Fibroblast of the aortic adventitia (primary cell): ENCODE measurements at regions not wholly inside any gene's neighbourhood (a gene's known extent, or its start where the extent isn't known, plus 50 kb on each side); places are given as distances from the start of the nearest gene placed in this dataset.

Source experiments
- DNase-seq: peaks from one replicate; pipeline ENCODE4 v3.0.0-alpha.2; 2010; ENCODE audit warnings: low read depth
- H3K4me3 ChIP-seq: 2 replicates; pipeline ENCODE4 v1.5.1; 2011; ENCODE audit warnings: low read depth, mild to moderate bottlenecking, control low read depth, low read length, moderate library complexity
- CTCF ChIP-seq: IDR thresholded peaks from 2 replicates; pipeline ENCODE4 v1.5.1; 2011; ENCODE audit warnings: mild to moderate bottlenecking, low read length, control low read depth, inconsistent platforms; ENCODE audit not compliant: insufficient read depth

DNA sequence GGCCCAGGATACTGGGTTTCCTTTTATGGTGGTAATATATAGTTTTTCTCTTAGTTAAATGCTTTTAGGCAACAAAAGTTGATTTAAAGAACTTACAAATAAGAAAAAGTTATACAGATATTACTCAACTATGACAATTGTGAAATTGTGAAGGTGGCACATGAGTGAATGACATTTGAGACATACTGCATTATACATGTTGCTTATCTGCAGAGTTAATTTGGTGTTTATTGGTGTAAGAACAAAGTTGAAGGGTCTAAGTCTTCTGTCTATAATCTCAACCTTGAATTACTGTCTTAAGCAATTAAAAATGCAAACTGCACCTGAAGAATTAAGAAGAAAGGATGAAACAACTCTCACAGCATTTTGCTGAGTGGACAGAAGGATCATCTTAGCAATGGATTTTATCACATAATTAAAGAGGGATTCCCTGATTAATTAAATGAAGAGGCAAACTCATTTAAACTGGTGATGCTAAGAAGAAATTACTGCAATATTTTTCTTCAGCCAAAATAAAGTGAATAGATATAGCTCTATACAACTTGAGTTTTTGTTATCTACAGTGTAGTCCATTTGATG lies 298.9 kb upstream of the TGFBR2 start:
- no peak for DNase-seq
- no peak for TF ChIP-seq CTCF
- no peak overlapping the region for H3K4me3 ChIP-seq

GRCh38 chr3:30308131-30308530 lies 298.3 kb upstream of the TGFBR2 start:
- no peak for TF ChIP-seq CTCF
- DNase-seq, result peak; percentile 75

DNA sequence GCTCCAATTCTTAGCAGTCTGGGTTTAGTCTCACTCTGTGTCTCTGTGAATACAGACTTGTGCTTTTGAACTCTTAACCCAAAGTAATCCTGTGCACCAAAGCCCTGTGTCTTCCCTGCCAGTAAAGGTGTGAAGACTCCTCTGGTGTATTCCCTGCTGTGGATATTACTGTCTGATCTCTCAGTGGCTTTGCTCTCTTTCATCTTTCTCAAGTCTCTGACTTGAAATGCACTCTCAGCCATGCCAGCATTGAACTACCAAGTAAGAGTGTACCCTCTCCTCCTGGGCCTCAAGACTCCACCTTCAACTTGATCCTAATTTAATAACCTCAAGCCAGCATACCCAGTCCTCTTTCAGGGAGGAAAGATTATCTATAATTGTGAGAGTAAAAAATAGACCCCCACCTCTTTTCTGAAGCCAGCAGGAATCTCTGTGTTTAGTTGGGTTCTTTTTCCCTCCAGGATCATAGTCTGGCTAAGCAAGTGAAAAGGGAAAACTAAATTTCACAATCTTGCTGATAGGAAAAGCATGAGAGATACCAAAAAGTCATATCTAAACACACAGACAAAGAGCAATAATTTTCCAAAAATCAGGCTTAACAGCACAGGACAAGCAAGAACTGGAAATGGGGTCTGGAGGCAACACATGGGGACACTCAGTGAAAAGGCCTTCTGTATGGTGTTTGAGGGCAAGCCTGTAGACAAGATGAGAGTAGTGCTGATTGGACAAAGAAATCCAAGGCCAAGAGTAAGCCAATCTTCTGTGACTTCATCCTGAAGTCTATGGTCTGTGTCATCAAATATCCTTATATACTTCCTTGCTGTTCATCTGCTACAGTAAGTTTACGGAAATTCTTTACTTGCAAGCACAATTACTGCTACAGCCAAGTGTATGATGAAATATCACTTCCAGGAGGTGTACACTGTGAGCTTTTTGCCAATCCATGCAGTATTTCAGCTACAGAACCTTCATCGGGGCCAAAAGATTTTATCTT lies 296.1 kb upstream of the TGFBR2 start:
- no peak for TF ChIP-seq CTCF
- DNase-seq, result peak; percentile 77
- no peak overlapping the region for H3K4me3 ChIP-seq

More at GRCh38 chr3:30308131-30308530, 298.3 kb upstream of the TGFBR2 start:
- no peak overlapping the region for H3K4me3 ChIP-seq

DNA sequence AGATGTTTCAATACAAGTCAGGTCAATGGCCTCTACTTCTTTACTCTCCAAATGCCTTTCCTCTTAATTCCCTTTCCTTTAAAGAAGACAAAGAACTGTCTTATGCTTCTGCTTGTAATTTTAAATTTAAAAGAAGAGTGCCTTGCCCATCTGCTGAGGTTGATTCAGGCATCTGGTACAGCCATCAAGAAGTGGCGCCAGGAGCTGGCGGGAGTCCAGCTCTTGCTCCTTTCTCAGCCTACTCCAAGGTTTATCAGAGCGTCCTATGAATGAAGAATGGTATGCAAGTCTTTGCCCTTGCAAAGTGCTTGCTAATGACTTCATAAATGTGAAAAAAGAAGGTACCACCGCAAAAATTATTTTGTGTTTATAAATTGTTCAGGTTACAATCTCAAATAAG lies 294.6 kb upstream of the TGFBR2 start:
- H3K4me3 ChIP-seq, result no peak overlapping the region
- no peak for TF ChIP-seq CTCF
- DNase-seq, result no peak

- TF ChIP-seq CTCF, result no peak
- no peak for DNase-seq
These were observed 292.6 kb upstream of the TGFBR2 start for GRCh38 chr3:30313840-30314239.

DNA sequence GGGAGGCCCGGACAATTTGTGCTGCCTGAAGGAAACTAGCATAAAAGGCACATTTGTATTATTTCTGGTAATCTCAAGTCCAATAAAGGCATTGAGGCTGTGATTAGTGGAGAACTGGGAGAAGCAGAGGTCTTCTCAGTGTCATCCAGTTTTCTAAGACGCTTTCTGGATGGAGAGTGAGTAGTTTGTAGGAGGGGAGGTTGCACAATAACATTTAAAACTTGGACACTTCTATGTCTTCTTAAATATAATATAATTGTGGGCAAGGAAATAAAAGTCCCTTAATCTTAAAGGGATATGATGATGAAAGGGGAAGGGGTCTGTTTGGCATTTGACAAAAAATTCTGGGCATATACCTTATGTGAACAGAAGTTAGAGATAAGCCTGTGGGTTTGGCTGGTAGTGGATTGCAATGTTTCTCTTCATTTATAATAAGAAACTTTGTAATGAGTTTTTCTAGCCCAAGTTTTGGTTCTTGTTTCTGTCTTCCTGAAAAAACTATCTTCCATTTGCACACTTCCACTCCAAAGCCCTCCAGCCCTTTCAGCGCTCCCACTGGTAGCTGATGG lies 291.6 kb upstream of the TGFBR2 start:
- H3K4me3 ChIP-seq, result no peak overlapping the region
- TF ChIP-seq CTCF, result no peak
- peak; percentile 59 for DNase-seq

More at GRCh38 chr3:30313840-30314239, 292.6 kb upstream of the TGFBR2 start:
- no peak overlapping the region for H3K4me3 ChIP-seq
